HepG2 (cell line): ENCODE measurements at regions not wholly inside any gene's neighbourhood (a gene's known extent, or its start where the extent isn't known, plus 50 kb on each side); places are given as distances from the start of the nearest gene placed in this dataset.
"Not testable (repeated sequence)": the region's sequence is repeated elsewhere in the genome, so short reads cannot be mapped to it uniquely, and the experiment has no call there.

Experiments
- ATAC-seq: fragments of 200-7000 bp; cut with Tn5 transposase; 3 replicates; pipeline ENCODE4 v1.9.1; 2020; ENCODE audit warnings: mild to moderate bottlenecking, moderate library complexity
- BruUV-seq: library from RNA; stranded (reverse); fragments of 400-500 nt; replicated peaks from 2 replicates; lab custom pipeline; 2021; lab: Mats Ljungman, UMichigan
- CTCF ChIA-PET: fragments of 300-600 bp; formaldehyde crosslinking; extraction: SDS; loops from one replicate; lab custom pipeline; 2021; ENCODE audit warnings: low total read pairs, inconsistent platforms, low intra/inter-chr PET ratio; lab: Yijun Ruan, JAX
- POLR2A ChIA-PET: fragments of 350-600 bp; sonication (Branson Sonifier 250); formaldehyde crosslinking; loops from one replicate; lab custom pipeline; 2020; ENCODE audit warnings: antibody characterized with exemption, inconsistent platforms; lab: Yijun Ruan, JAX
- DNase-seq: peaks from one replicate; pipeline ENCODE4 v3.0.0-alpha.2; 2015; ENCODE audit warnings: low spot score
- FAIRE-seq: peaks from 3 replicates; lab custom pipeline; 2011; peaks lifted over from hg19 to GRCh38; lab: Jason Lieb, UNC
- H2AFZ ChIP-seq: one replicate; pipeline ENCODE4 v1.6.1; 2011; ENCODE audit warnings: low read length, inconsistent platforms
- H3K27ac ChIP-seq: fragments of 300-600 bp; 3 replicates; pipeline ENCODE4 v1.8.0; 2011; ENCODE audit warnings: mixed run types, mild to moderate bottlenecking, mixed read lengths, low read length, inconsistent platforms; ENCODE audit not compliant: insufficient read depth; ENCODE audit errors: extremely low read length
- H3K27me3 ChIP-seq, 2 experiments: fragments of 200-600 bp in 1 of 2; 2 replicates in 1 of 2; 3 replicates in 1 of 2; pipeline versions ENCODE4 v1.6.0 to v1.8.0; 2011; ENCODE audit warnings: low read length in 2 of 2, mild to moderate bottlenecking in 2 of 2, moderate library complexity in 2 of 2, inconsistent platforms in 1 of 2; ENCODE audit not compliant: insufficient read depth in 2 of 2, control insufficient read depth in 1 of 2
- H3K36me3 ChIP-seq, 2 experiments: fragments of 200-600 bp in 1 of 2; replicated peaks in 1 of 2; 2 replicates in 1 of 2; 3 replicates in 1 of 2; pipeline versions ENCODE4 v1.5.1 to v1.8.0; 2011; ENCODE audit warnings: low read length in 2 of 2, inconsistent platforms in 1 of 2; ENCODE audit not compliant: insufficient read depth in 2 of 2, control insufficient read depth in 1 of 2
- H3K4me1 ChIP-seq: 2 replicates; pipeline ENCODE4 v1.5.1; 2012; ENCODE audit warnings: low read length, inconsistent platforms; ENCODE audit not compliant: insufficient read depth
- H3K4me2 ChIP-seq: 2 replicates; pipeline ENCODE4 v1.6.0; 2011; ENCODE audit warnings: low read depth, low read length, inconsistent platforms
- H3K4me3 ChIP-seq, 3 experiments: fragments of 200-600 bp in 1 of 3; sonication (generic), shearing (Covaris generic) in 1 of 3; replicated peaks in 1 of 3; 2 replicates each; pipeline ENCODE4 v1.5.1; 2011 to 2016; ENCODE audit warnings: low read length in 3 of 3, inconsistent platforms in 2 of 3, low read depth in 2 of 3, mild to moderate bottlenecking in 2 of 3, control low read depth in 1 of 3, mixed read lengths in 1 of 3; ENCODE audit not compliant: insufficient read depth in 1 of 3
- H3K79me2 ChIP-seq: one replicate; pipeline ENCODE4 v1.6.1; 2011; ENCODE audit warnings: low read length, inconsistent platforms; ENCODE audit not compliant: insufficient read depth
- H3K9ac ChIP-seq: 2 replicates; pipeline ENCODE4 v1.6.0; 2011; ENCODE audit warnings: mild to moderate bottlenecking, low read depth, low read length, inconsistent platforms; ENCODE audit not compliant: insufficient read depth
- H3K9me3 ChIP-seq: 2 replicates; pipeline ENCODE4 v1.5.1; 2012; ENCODE audit warnings: mild to moderate bottlenecking, low read length
- H4K20me1 ChIP-seq: 2 replicates; pipeline ENCODE4 v1.6.0; 2011; ENCODE audit warnings: inconsistent platforms, mild to moderate bottlenecking, low read length, moderate library complexity; ENCODE audit not compliant: insufficient read depth
- WGBS: methylation state at CpG from one replicate; pipeline ENCODE4 v1.1.6; 2017; ENCODE audit warnings: low lambda C conversion rate; 5-methylcytosine and 5-hydroxymethylcytosine counted together
- in situ Hi-C: cut with HindIII; loops from 2 replicates; pipeline ENCODE4 v1.10.0; 2017; ENCODE audit warnings: low pct_unique_long_range_greater_than_20kb; ENCODE audit not compliant: extremely low pct_ligation_motif_present
- intact Hi-C: fragments of 100-400 bp; cut with micrococcal nuclease; formaldehyde crosslinking; loops from one replicate; pipeline ENCODE4 v1.10.0; 2022; ENCODE audit not compliant: unreplicated experiment

- BruUV-seq, H3K4me3 ChIP-seq, ATAC-seq, FAIRE-seq, H4K20me1 ChIP-seq, POLR2A ChIA-PET, DNase-seq, H2AFZ ChIP-seq, intact Hi-C loops, CTCF ChIA-PET, in situ Hi-C loops, H3K27me3 ChIP-seq, H3K4me1 ChIP-seq, H3K27ac ChIP-seq, H3K9ac ChIP-seq, H3K36me3 ChIP-seq, H3K79me2 ChIP-seq, H3K4me2 ChIP-seq: not testable (repeated sequence)
- WGBS: 0% methylated on average over 1 of the region's 1 CpG
- H3K9me3 ChIP-seq: peaks cover 19% of the 10 kb centered on the region
These were observed 703.3 kb downstream of the TTLL7 start for GRCh38 chr1:83295594-83295993.

GRCh38 chr1:83287391-83287790, 711.5 kb downstream of the TTLL7 start:
- CTCF ChIA-PET, FAIRE-seq, H4K20me1 ChIP-seq, H3K27me3 ChIP-seq, H3K9ac ChIP-seq, H3K9me3 ChIP-seq, DNase-seq, H3K4me2 ChIP-seq, BruUV-seq, in situ Hi-C loops, H3K4me1 ChIP-seq, intact Hi-C loops, ATAC-seq, H3K27ac ChIP-seq, H2AFZ ChIP-seq, H3K36me3 ChIP-seq, H3K4me3 ChIP-seq, POLR2A ChIA-PET, H3K79me2 ChIP-seq: not testable (repeated sequence)
- WGBS: 3% methylated on average over 1 of the region's 1 CpG

GRCh38 chr1:83274656-83275055, 724.3 kb downstream of the TTLL7 start:
- H3K36me3 ChIP-seq, H3K4me1 ChIP-seq, H3K4me2 ChIP-seq, ATAC-seq, H4K20me1 ChIP-seq, in situ Hi-C loops, CTCF ChIA-PET, H3K27ac ChIP-seq, DNase-seq, H3K79me2 ChIP-seq, BruUV-seq, H3K9ac ChIP-seq, POLR2A ChIA-PET, H3K4me3 ChIP-seq, H2AFZ ChIP-seq, FAIRE-seq, H3K9me3 ChIP-seq, intact Hi-C loops, H3K27me3 ChIP-seq: not testable (repeated sequence)
- WGBS: 4% methylated on average over 3 of the region's 3 CpGs

- H3K4me2 ChIP-seq, H3K9me3 ChIP-seq, H3K27ac ChIP-seq, H3K27me3 ChIP-seq, ATAC-seq, FAIRE-seq, in situ Hi-C loops, CTCF ChIA-PET, H3K9ac ChIP-seq, H2AFZ ChIP-seq, H3K4me1 ChIP-seq, BruUV-seq, intact Hi-C loops, H3K4me3 ChIP-seq, H4K20me1 ChIP-seq, H3K79me2 ChIP-seq, DNase-seq, H3K36me3 ChIP-seq, POLR2A ChIA-PET: not testable (repeated sequence)
- WGBS: 0% methylated on average over 1 of the region's 1 CpG
These were observed 726.4 kb downstream of the TTLL7 start for GRCh38 chr1:83272484-83272883.
